Esophagus (tissue), 2 donors: ENCODE measurements at regions not wholly inside any gene's neighbourhood (a gene's known extent, or its start where the extent isn't known, plus 50 kb on each side); places are given as distances from the start of the nearest gene placed in this dataset.

ENCODE experiments used
- H3K27ac ChIP-seq, 2 donors: one replicate each; pipeline ENCODE4 v1.5.1; 2013; ENCODE audit warnings: low read depth in 2 of 2, mild to moderate bottlenecking in 2 of 2, inconsistent platforms in 1 of 2, low read length in 1 of 2, moderate library complexity in 1 of 2
- H3K27me3 ChIP-seq, 2 donors: one replicate each; pipeline ENCODE4 v1.6.1; 2013; ENCODE audit warnings: low read length in 2 of 2, control low read depth in 1 of 2, mild to moderate bottlenecking in 1 of 2; ENCODE audit not compliant: insufficient read depth in 2 of 2, control insufficient read depth in 1 of 2
- H3K36me3 ChIP-seq, 2 donors: one replicate each; pipeline ENCODE4 v1.6.1; 2013; ENCODE audit warnings: low read length in 1 of 2; ENCODE audit not compliant: control insufficient read depth in 2 of 2, insufficient read depth in 2 of 2
- H3K4me1 ChIP-seq, 2 donors: one replicate each; pipeline ENCODE4 v1.6.1; 2013; ENCODE audit warnings: low read length in 1 of 2; ENCODE audit not compliant: control insufficient read depth in 2 of 2, insufficient read depth in 2 of 2
- H3K4me3 ChIP-seq, 2 donors: one replicate each; pipeline ENCODE4 v1.5.1; 2013; ENCODE audit warnings: low read length in 2 of 2, mild to moderate bottlenecking in 2 of 2, low read depth in 1 of 2, moderate library complexity in 1 of 2
- H3K9me3 ChIP-seq, 2 donors: one replicate each; pipeline ENCODE4 v1.6.1; 2013; ENCODE audit warnings: mild to moderate bottlenecking in 2 of 2, low read depth in 1 of 2, low read length in 1 of 2, moderate library complexity in 1 of 2; ENCODE audit not compliant: control insufficient read depth in 2 of 2, insufficient read depth in 1 of 2
- WGBS, 2 donors: extraction: QIAGEN DNeasy Blood & Tissue Kit; methylation state at CpG; one replicate each; pipeline ENCODE4 v1.1.7; 2013; 5-methylcytosine and 5-hydroxymethylcytosine counted together
- donor health status: healthy with polysubstance abuse.
- donor health status: Bipolar disorder and iron deficiency.

DNA sequence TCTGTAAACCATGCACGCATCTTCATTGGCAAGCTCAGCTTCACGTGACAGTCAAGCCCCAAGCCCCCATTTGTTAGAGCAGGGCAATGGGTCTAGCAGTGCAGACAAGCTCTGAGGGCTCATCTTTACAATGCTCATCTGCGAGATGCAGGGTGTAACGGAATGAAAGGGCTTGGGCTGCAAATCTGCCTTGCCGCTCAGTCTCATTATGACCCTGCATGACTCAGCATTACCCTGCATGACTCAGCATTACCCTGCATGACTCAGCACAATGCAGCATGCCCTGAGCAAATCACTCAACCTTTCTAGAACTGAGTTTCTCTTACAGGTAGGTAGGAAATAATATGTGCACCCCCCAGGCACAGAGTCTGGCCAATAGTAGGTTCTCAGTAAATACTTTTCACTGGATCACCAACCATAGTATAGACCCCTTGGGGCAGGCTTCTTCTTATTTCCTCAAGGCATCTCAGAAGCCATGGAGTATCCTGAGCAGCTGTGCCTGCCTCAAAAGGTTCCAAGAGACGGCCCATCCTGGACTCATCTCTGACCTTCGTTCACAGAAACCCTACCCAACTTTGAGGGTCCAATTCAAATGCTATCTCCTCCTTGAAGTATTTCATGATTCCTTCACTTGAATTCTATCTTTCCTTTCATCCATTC is 391.3 kb upstream of the CDH5 start:
- no peaks in the 10 kb centered on the region for H3K27me3 ChIP-seq
- H3K4me3 ChIP-seq: no peak overlapping the region
- no peaks in the 10 kb centered on the region for H3K4me1 ChIP-seq
- H3K27ac ChIP-seq: no peak overlapping the region
- 72 to 73% methylated on average over 7 of the region's 7 CpGs for WGBS, 2 donors
- H3K36me3 ChIP-seq: no peaks in the 10 kb centered on the region
- H3K9me3 ChIP-seq: no peaks in the 10 kb centered on the region

DNA sequence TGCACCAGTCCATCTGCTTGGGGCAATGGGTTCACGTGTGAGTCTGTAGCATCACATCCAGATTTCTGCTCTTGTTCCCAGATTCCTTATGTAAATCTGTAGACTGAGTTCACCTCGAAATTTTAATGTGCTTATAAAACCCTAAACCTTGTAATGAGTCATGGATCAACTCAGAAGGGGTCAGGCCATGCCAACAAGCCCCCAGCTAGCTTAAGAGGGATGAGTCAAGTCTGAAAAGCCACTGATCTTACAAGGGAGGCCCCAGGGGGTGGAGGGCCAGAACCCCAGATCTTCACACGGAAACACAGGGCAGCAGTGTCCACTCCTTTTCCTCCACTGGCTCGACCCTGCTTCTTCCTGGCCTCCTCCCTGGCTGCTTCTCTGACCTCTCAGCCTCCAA is 399.1 kb upstream of the CDH5 start:
- no peaks in the 10 kb centered on the region for H3K9me3 ChIP-seq
- no peaks in the 10 kb centered on the region for H3K36me3 ChIP-seq
- H3K27me3 ChIP-seq: no peaks in the 10 kb centered on the region
- WGBS, 2 donors: 63 to 86% methylated on average over 4 of the region's 4 CpGs
- H3K4me3 ChIP-seq: no peak overlapping the region
- H3K4me1 ChIP-seq: no peaks in the 10 kb centered on the region
- H3K27ac ChIP-seq: no peak overlapping the region

DNA sequence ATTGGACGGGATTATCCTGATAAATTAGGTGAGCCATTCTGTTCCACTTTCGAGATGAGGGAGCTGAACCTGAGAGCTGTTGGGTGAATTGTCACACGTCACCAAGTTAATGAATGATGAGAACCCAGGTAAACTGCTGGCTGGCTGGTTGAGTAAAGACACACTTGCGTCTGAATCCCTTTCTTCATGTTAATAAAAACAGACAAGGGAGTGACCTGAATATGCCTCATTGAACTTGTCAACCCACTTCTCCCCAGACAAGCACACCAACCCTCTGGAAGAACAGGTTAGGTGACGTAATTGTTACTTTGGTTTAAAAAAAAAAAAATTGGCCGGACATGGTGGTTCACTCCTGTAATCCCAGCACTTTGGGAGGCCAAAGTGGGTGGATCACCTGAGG is 400.9 kb upstream of the CDH5 start:
- 54 to 61% methylated on average over 6 of the region's 6 CpGs for WGBS, 2 donors
- Histone ChIP-seq H3K27ac (peak overlapping the region in 1 of 2 donors; percentile 3), H3K4me1 (no peaks in the 10 kb centered on the region)

DNA sequence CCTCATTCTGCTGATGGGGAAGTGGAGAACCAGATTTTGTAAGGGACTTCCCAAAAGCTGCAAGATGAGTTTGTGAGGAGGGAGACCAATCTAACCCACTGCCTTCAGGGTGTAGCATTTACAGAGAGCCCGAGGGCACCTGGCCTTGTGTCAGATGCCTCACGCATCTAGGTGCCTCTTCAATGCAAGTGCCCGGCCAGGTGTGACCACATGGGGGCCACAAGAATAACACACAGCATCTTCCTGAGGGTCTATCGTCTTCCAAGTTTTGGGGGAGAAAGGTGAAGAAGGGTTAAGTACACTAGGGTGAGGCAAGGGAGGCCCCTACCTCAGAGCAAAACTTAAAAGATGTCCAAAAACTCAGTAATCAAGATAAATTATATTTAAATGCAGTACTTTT is 401.7 kb upstream of the CDH5 start:
- Histone ChIP-seq H3K27ac (no peak overlapping the region), H3K9me3 (no peaks in the 10 kb centered on the region), H3K27me3 (no peaks in the 10 kb centered on the region), H3K4me1 (no peaks in the 10 kb centered on the region), H3K4me3 (no peak overlapping the region), H3K36me3 (no peaks in the 10 kb centered on the region)
- WGBS, 2 donors: 78 to 81% methylated on average over 4 of the region's 4 CpGs

More for the DNA sequence above, 400.9 kb upstream of the CDH5 start:
- Histone ChIP-seq H3K9me3 (no peaks in the 10 kb centered on the region), H3K27me3 (no peaks in the 10 kb centered on the region), H3K4me3 (no peak overlapping the region), H3K36me3 (no peaks in the 10 kb centered on the region)

DNA sequence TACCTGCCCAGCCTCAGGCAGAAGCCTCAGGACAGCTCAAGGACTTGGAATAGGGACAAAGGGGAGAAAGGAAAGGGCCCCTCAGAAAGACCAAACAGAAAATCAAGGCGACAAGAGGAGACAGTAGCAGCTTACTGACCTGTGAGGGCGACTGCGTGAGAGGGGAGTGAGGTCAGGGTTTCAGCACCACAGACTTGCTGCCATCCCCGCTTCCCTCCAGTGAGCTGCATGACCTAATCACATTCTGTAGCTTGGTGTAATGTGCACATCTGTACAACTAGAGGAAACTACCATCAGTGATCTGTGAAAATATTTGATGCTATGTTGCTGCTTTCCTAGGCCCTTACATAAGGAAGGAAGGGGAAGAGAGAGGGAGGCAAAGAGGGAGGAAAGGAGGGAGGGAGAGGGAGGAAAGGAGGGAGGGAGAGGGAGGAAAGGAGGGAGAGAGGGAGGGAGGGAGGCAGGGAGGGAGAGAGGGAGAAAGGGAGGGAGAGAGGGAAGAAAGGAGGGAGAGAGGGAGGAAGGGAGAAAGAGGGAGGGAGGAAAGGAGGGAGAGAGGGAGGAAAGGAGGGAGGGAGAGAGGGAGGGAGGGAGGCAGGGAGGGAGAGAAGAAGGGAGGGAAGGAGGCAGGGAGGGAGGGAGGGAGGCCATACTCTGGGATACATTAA is 404.9 kb upstream of the CDH5 start:
- Histone ChIP-seq H3K27ac (no peak overlapping the region), H3K4me3 (no peak overlapping the region), H3K9me3 (no peaks in the 10 kb centered on the region), H3K27me3 (no peaks in the 10 kb centered on the region), H3K4me1 (no peaks in the 10 kb centered on the region), H3K36me3 (no peaks in the 10 kb centered on the region)
- WGBS, 2 donors: 57 to 80% methylated on average over 4 of the region's 4 CpGs

DNA sequence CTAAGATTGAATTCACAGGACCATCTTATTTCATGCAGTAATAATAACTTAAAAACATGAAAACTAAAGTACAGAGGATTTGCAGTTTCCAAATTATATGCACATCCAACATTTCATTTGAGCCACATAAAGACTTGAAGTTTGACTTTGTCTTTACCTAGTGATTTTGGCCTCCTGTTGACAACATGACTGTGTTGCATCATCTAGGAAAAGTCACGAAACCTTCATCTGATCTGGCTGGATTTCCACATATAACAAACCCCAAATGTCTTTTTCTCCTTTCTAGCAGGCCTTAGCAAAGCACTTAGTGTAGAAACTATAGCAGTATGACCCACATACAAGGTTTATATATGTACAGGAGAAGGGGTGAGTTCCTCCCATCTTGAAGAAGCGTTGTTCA is 406.5 kb upstream of the CDH5 start:
- H3K27ac ChIP-seq: no peak overlapping the region
- 78 to 80% methylated on average over 2 of the region's 2 CpGs for WGBS, 2 donors
- no peaks in the 10 kb centered on the region for H3K9me3 ChIP-seq
- H3K4me1 ChIP-seq: no peaks in the 10 kb centered on the region
- no peaks in the 10 kb centered on the region for H3K36me3 ChIP-seq
- H3K27me3 ChIP-seq: no peaks in the 10 kb centered on the region
- H3K4me3 ChIP-seq: no peak overlapping the region

DNA sequence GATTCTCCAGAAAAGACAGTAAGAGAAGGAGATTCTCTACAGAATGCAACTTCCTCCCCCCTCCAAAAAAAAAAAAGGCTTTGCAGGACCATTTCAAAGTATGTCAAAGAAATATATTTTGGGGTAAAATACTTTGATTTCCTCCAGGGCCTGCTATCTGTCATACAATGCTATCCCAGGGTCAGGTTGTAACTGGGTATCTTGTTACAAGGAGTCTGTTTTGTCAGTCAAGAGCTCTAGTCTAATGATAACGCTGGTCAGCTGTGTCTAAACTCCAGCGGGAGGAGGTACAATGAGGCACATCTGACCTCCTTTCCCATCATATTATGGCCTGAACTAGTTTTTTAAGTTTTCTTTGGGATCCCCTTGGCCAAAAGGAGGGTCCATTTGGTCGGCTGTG is 408.4 kb upstream of the CDH5 start:
- no peaks in the 10 kb centered on the region for H3K4me1 ChIP-seq
- 49 to 71% methylated on average over 3 of the region's 3 CpGs for WGBS, 2 donors
- no peaks in the 10 kb centered on the region for H3K27me3 ChIP-seq
- H3K4me3 ChIP-seq: no peak overlapping the region
- no peaks in the 10 kb centered on the region for H3K36me3 ChIP-seq
- H3K27ac ChIP-seq: no peak overlapping the region
- H3K9me3 ChIP-seq: no peaks in the 10 kb centered on the region

DNA sequence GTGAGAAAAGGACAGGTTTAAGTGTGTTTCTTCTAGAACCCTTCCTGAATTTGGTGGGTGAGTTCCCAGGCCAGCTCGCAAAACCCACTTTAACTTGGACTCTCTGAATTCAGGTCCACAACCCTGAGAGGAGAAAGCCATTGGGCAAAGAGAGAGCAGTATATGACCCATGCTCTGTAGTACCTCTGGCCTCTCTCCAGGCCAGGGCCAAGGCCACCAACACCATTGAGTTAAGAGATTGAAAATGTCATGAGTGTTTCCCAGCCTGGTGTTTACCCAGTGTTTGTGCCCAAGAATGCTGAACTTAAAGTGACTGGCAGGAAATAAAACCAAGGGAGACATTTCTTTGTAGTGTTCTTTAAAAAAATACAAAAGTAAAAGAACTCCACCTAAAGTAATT is 410.4 kb upstream of the CDH5 start:
- Histone ChIP-seq H3K4me1 (no peaks in the 10 kb centered on the region), H3K9me3 (no peaks in the 10 kb centered on the region), H3K4me3 (no peak overlapping the region), H3K27ac (no peak overlapping the region), H3K36me3 (no peaks in the 10 kb centered on the region), H3K27me3 (no peaks in the 10 kb centered on the region)
- 89 to 92% methylated on average over 1 of the region's 1 CpG for WGBS, 2 donors

DNA sequence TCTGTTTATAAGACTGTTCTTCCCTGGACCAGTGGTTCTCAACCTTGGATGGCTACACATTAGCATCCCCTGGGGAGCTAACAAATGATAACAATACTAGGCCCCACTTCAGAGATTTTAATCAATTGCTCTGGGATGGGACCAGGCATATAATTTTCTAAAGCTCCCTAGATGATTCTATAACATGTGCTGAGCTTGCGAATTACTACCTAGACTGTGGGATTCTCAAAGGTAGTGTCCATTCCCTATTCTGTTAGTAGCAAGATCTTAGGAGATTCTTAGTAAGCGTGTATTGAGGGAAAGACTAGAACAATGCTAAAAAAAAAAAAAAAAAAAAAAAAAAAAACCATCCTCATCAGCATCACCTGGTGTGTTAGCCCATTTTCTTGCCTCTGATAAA is 412.0 kb upstream of the CDH5 start:
- WGBS, 2 donors: 96% methylated on average over 2 of the region's 2 CpGs
- Histone ChIP-seq H3K4me3 (no peak overlapping the region), H3K9me3 (no peaks in the 10 kb centered on the region), H3K27ac (no peak overlapping the region), H3K27me3 (no peaks in the 10 kb centered on the region), H3K4me1 (no peaks in the 10 kb centered on the region), H3K36me3 (no peaks in the 10 kb centered on the region)

DNA sequence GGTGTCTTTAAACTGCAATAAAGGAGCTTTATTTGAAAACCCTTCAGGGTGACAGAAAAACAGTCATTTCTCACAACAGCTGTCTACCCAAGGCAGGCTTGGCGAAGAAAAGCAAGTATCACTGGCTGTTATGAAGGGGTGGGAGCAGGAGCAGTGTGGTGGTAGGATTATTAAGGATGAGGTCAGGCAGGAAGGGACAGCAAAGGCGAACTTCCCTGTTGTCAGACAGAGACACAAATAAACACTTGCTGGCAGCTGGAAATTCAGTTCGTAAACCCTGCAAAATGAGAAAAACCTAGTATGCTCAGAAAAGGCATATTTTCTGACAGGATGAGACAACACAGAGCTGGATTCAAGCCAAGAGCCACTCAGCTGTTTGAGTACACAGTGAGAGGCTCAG is 416.3 kb upstream of the CDH5 start:
- Histone ChIP-seq H3K27ac (no peak overlapping the region), H3K27me3 (no peaks in the 10 kb centered on the region), H3K36me3 (no peaks in the 10 kb centered on the region), H3K4me3 (no peak overlapping the region), H3K9me3 (no peaks in the 10 kb centered on the region), H3K4me1 (no peaks in the 10 kb centered on the region)
- 71 to 72% methylated on average over 3 of the region's 3 CpGs for WGBS, 2 donors
